ENCODE measurements at regions not wholly inside any gene's neighbourhood (a gene's known extent, or its start where the extent isn't known, plus 50 kb on each side); places are given as distances from the start of the nearest gene placed in this dataset.

GRCh38 chrX:140848800-140849199 lies 139.2 kb downstream of the LINC00632 start:
- no peaks in the 10 kb centered on the region for H4K20me1 ChIP-seq (ENCODE audit: insufficient read depth, low read length)
- TF ChIP-seq EZH2 (IDR thresholded peaks at IDR 0.05; ENCODE audit: borderline replicate concordance, low read length): no peak
- TF ChIP-seq, protein P1, sequence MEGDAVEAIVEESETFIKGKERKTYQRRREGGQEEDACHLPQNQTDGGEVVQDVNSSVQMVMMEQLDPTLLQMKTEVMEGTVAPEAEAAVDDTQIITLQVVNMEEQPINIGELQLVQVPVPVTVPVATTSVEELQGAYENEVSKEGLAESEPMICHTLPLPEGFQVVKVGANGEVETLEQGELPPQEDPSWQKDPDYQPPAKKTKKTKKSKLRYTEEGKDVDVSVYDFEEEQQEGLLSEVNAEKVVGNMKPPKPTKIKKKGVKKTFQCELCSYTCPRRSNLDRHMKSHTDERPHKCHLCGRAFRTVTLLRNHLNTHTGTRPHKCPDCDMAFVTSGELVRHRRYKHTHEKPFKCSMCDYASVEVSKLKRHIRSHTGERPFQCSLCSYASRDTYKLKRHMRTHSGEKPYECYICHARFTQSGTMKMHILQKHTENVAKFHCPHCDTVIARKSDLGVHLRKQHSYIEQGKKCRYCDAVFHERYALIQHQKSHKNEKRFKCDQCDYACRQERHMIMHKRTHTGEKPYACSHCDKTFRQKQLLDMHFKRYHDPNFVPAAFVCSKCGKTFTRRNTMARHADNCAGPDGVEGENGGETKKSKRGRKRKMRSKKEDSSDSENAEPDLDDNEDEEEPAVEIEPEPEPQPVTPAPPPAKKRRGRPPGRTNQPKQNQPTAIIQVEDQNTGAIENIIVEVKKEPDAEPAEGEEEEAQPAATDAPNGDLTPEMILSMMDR (IDR thresholded peaks at IDR 0.05; ENCODE audit: low read length): no peak
- H3K9ac ChIP-seq (ENCODE audit: low read length): no peak overlapping the region
- H3K4me3 ChIP-seq (ENCODE audit: low read depth, low read length, poor library complexity, severe bottlenecking): no peak overlapping the region
- no peaks in the 10 kb centered on the region for H3K79me2 ChIP-seq (ENCODE audit: insufficient read depth, low read length)
- no peak overlapping the region for H3K4me2 ChIP-seq (ENCODE audit: low read length)
- no peaks in the 10 kb centered on the region for H3F3A ChIP-seq (ENCODE audit: insufficient read depth, low read length)
- H3K9me3 ChIP-seq (ENCODE audit: low read length): no peaks in the 10 kb centered on the region
- no peaks in the 10 kb centered on the region for H3K36me3 ChIP-seq (ENCODE audit: insufficient read depth, low read length)
- H2AFZ ChIP-seq (ENCODE audit: low read length): no peak overlapping the region
- no peak overlapping the region for H3K27ac ChIP-seq (ENCODE audit: low read depth, low read length, poor library complexity, severe bottlenecking)
- H3K4me1 ChIP-seq (ENCODE audit: insufficient read depth, low read length, severe bottlenecking): no peaks in the 10 kb centered on the region
- H3K9me2 ChIP-seq (ENCODE audit: low read depth, low read length): no peaks in the 10 kb centered on the region
- H3K27me3 ChIP-seq (ENCODE audit: insufficient read depth, low read length): no peaks in the 10 kb centered on the region

DNA sequence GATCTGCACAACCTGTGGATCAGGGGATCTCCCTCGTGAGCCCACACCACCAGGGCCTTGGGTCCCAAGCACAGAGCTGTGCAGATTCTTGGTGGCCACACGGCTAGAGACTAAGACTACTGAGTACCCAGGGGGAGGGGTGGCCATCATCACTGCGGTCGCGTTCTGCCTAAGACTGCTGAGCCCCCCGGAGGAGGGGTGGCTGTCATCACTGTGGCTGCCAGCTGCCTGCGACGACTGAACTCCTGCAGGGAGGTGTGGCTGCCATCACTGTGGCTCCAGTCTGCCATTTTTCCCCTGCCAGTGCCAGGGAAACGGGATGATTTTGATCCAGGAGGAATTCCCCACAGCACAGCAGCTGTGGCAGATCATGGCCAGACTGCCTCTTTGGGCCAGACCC lies 141.7 kb upstream of the SPANXB1 start:
- TF ChIP-seq, protein P1 (IDR thresholded peaks at IDR 0.05; ENCODE audit: low read length): no peak
- TF ChIP-seq EZH2 (IDR thresholded peaks at IDR 0.05; ENCODE audit: borderline replicate concordance, low read length): no peak
- H3K4me3 ChIP-seq (ENCODE audit: low read depth, low read length, poor library complexity, severe bottlenecking): no peak overlapping the region
- H3F3A ChIP-seq (ENCODE audit: insufficient read depth, low read length): no peaks in the 10 kb centered on the region
- no peak overlapping the region for H3K27ac ChIP-seq (ENCODE audit: low read depth, low read length, poor library complexity, severe bottlenecking)
- H3K9me2 ChIP-seq (ENCODE audit: low read depth, low read length): no peaks in the 10 kb centered on the region
- H3K4me2 ChIP-seq (ENCODE audit: low read length): no peak overlapping the region
- H3K27me3 ChIP-seq (ENCODE audit: insufficient read depth, low read length): no peaks in the 10 kb centered on the region
- H3K36me3 ChIP-seq (ENCODE audit: insufficient read depth, low read length): no peaks in the 10 kb centered on the region
- no peaks in the 10 kb centered on the region for H3K9me3 ChIP-seq (ENCODE audit: low read length)
- no peak overlapping the region for H2AFZ ChIP-seq (ENCODE audit: low read length)
- H4K20me1 ChIP-seq (ENCODE audit: insufficient read depth, low read length): no peaks in the 10 kb centered on the region
- no peaks in the 10 kb centered on the region for H3K4me1 ChIP-seq (ENCODE audit: insufficient read depth, low read length, severe bottlenecking)
- H3K9ac ChIP-seq (ENCODE audit: low read length): no peak overlapping the region
- H3K79me2 ChIP-seq (ENCODE audit: insufficient read depth, low read length): no peaks in the 10 kb centered on the region

- no peaks in the 10 kb centered on the region for H3K9me2 ChIP-seq (ENCODE audit: low read depth, low read length)
- H3K4me3 ChIP-seq (ENCODE audit: low read depth, low read length, poor library complexity, severe bottlenecking): no peak overlapping the region
- no peaks in the 10 kb centered on the region for H3F3A ChIP-seq (ENCODE audit: insufficient read depth, low read length)
- TF ChIP-seq, protein P1 (IDR thresholded peaks at IDR 0.05; ENCODE audit: low read length): no peak
- TF ChIP-seq EZH2 (IDR thresholded peaks at IDR 0.05; ENCODE audit: borderline replicate concordance, low read length): no peak
- H3K36me3 ChIP-seq (ENCODE audit: insufficient read depth, low read length): no peaks in the 10 kb centered on the region
- no peak overlapping the region for H3K9ac ChIP-seq (ENCODE audit: low read length)
- no peak overlapping the region for H3K27ac ChIP-seq (ENCODE audit: low read depth, low read length, poor library complexity, severe bottlenecking)
- H3K27me3 ChIP-seq (ENCODE audit: insufficient read depth, low read length): no peaks in the 10 kb centered on the region
- H4K20me1 ChIP-seq (ENCODE audit: insufficient read depth, low read length): no peaks in the 10 kb centered on the region
- no peaks in the 10 kb centered on the region for H3K9me3 ChIP-seq (ENCODE audit: low read length)
- no peak overlapping the region for H3K4me2 ChIP-seq (ENCODE audit: low read length)
- no peaks in the 10 kb centered on the region for H3K4me1 ChIP-seq (ENCODE audit: insufficient read depth, low read length, severe bottlenecking)
- no peak overlapping the region for H2AFZ ChIP-seq (ENCODE audit: low read length)
- H3K79me2 ChIP-seq (ENCODE audit: insufficient read depth, low read length): no peaks in the 10 kb centered on the region
Observed at GRCh38 chrX:140866446-140866845, 135.9 kb upstream of the SPANXB1 start.

All from OCI-LY1 (cell line).